SK-N-SH treated with all-trans-retinoic acid at 6 μM for 48 hours (cell line): ENCODE measurements at regions not wholly inside any gene's neighbourhood (a gene's known extent, or its start where the extent isn't known, plus 50 kb on each side); places are given as distances from the start of the nearest gene placed in this dataset.

Experiments used
- ARNTL ChIP-seq: fragments of 450-650 bp; formaldehyde crosslinking; IDR thresholded peaks from 2 replicates; pipeline ENCODE4 v1.5.0; 2020; ENCODE audit warnings: low read depth, mild to moderate bottlenecking, moderate library complexity, borderline replicate concordance
- CSDC2 ChIP-seq: fragments of 250-450 bp; sonication (Bioruptor Pico); IDR thresholded peaks from 2 replicates; pipeline ENCODE4 v1.5.0; 2020; ENCODE audit warnings: mild to moderate bottlenecking, moderate library complexity
- CSRNP3 ChIP-seq: fragments of 250-450 bp; sonication (Bioruptor Pico); IDR thresholded peaks from 2 replicates; pipeline ENCODE4 v1.5.1; 2021; ENCODE audit warnings: mild to moderate bottlenecking, moderate library complexity
- GLIS3 ChIP-seq: fragments of 250-450 bp; sonication (Bioruptor Pico); IDR thresholded peaks from 2 replicates; pipeline ENCODE4 v1.5.0; 2020; ENCODE audit warnings: mild to moderate bottlenecking, moderate library complexity
- ISL1 ChIP-seq: fragments of 250-450 bp; sonication (Bioruptor Pico); IDR thresholded peaks from 2 replicates; pipeline ENCODE4 v2.1.2; 2022; ENCODE audit warnings: mild to moderate bottlenecking, moderate library complexity
- OSR1 ChIP-seq: fragments of 250-450 bp; sonication (Bioruptor Pico); IDR thresholded peaks from 2 replicates; pipeline ENCODE4 v1.8.0; 2022; ENCODE audit warnings: moderate library complexity, mild to moderate bottlenecking, inconsistent platforms
- PATZ1 ChIP-seq: fragments of 250-450 bp; sonication (Bioruptor Pico); IDR thresholded peaks from 2 replicates; pipeline ENCODE4 v1.8.0; 2020; ENCODE audit warnings: mild to moderate bottlenecking, moderate library complexity, borderline replicate concordance
- PPARA ChIP-seq: fragments of 250-450 bp; sonication (Bioruptor Pico); IDR thresholded peaks from 2 replicates; pipeline ENCODE4 v1.5.0; 2020; ENCODE audit warnings: mild to moderate bottlenecking, borderline replicate concordance
- RARB ChIP-seq: fragments of 250-450 bp; sonication (Bioruptor Pico); IDR thresholded peaks from 2 replicates; pipeline ENCODE4 v1.8.0; 2021; ENCODE audit warnings: mild to moderate bottlenecking, moderate library complexity
- SNAI2 ChIP-seq: fragments of 250-450 bp; sonication (Bioruptor Pico); IDR thresholded peaks from 2 replicates; pipeline ENCODE4 v1.5.0; 2020; ENCODE audit warnings: mild to moderate bottlenecking, moderate library complexity
- ZFP3 ChIP-seq: fragments of 250-450 bp; sonication (Bioruptor Pico); IDR thresholded peaks from 2 replicates; pipeline ENCODE4 v1.5.0; 2020; ENCODE audit warnings: mild to moderate bottlenecking, moderate library complexity
- ZFP30 ChIP-seq: fragments of 450-650 bp; formaldehyde crosslinking; IDR thresholded peaks from 2 replicates; pipeline ENCODE4 v1.5.0; 2022; ENCODE audit warnings: mild to moderate bottlenecking, moderate library complexity
- ZNF565 ChIP-seq: fragments of 450-650 bp; formaldehyde crosslinking; conservative IDR thresholded peaks from 2 replicates; pipeline ENCODE4 v1.5.0; 2020; ENCODE audit warnings: low read depth, mild to moderate bottlenecking, moderate library complexity
- ZNF70 ChIP-seq: fragments of 450-650 bp; formaldehyde crosslinking; IDR thresholded peaks from 2 replicates; pipeline ENCODE4 v1.5.0; 2020; ENCODE audit warnings: mild to moderate bottlenecking, moderate library complexity

DNA sequence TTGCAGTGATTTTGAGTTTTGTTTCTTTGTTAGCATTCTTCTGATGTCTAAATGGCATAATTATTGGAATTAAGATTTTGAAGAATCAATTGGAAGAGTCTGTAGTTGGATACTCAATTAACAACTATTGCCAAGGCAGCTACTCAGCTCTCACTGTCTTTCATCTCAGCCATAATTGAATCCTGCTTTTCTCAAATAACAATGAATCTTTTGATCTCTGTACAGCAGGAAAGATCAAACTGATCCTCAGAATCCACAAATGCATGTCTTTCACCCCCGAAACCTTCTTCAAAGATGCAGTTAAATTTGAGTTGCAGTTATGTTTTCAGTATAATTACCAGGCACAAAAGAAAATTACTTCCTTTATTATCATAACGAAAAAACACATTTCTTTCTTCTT lies 86.2 kb downstream of the MAD2L1 start:
- no peak for TF ChIP-seq PPARA
- no peak for TF ChIP-seq ZNF565 (CRISPR knock-in tag)
- no peak for TF ChIP-seq OSR1 (CRISPR knock-in tag)
- TF ChIP-seq ARNTL, result no peak
- TF ChIP-seq PATZ1 (CRISPR knock-in tag), result no peak
- no peak for TF ChIP-seq ZNF70 (CRISPR knock-in tag)
- no peak for TF ChIP-seq CSDC2 (CRISPR knock-in tag)
- TF ChIP-seq SNAI2 (CRISPR knock-in tag), result no peak
- no peak for TF ChIP-seq CSRNP3
- TF ChIP-seq ZFP3, result no peak
- TF ChIP-seq RARB, result no peak
- no peak for TF ChIP-seq GLIS3 (CRISPR knock-in tag)
- no peak for TF ChIP-seq ZFP30 (CRISPR knock-in tag)
- TF ChIP-seq ISL1 (CRISPR knock-in tag), result no peak
